Inflammatory macrophage treated with lipopolysaccharide for 4 hours (primary cell): ENCODE measurements at regions not wholly inside any gene's neighbourhood (a gene's known extent, or its start where the extent isn't known, plus 50 kb on each side); places are given as distances from the start of the nearest gene placed in this dataset.
A peak's percentile ranks its signal among the peaks of the same experiment; 100 is the strongest.

ENCODE experiments used
- DNase-seq: peaks from one replicate; pipeline ENCODE4 v3.0.0-alpha.2; 2020

- no peak for DNase-seq
Measured at GRCh38 chr3:101172516-101172915, 147.9 kb downstream of the IMPG2 start.

GRCh38 chr3:101171681-101172191 is 148.6 kb downstream of the IMPG2 start:
- DNase-seq = no peak

- DNase-seq = no peak
Measured at GRCh38 chr3:101170806-101171558, 149.4 kb downstream of the IMPG2 start.

- no peak for DNase-seq
Measured at GRCh38 chr3:101170062-101170771, 150.2 kb downstream of the IMPG2 start.

GRCh38 chr3:101169516-101169915 is 150.9 kb downstream of the IMPG2 start:
- no peak for DNase-seq

- DNase-seq = no peak
Measured at GRCh38 chr3:101167376-101167775, 153.0 kb downstream of the IMPG2 start.

- DNase-seq = no peak
Measured at GRCh38 chr3:101166150-101166549, 154.2 kb downstream of the IMPG2 start.

GRCh38 chr3:101163554-101163953 is 156.8 kb downstream of the IMPG2 start:
- no peak for DNase-seq

GRCh38 chr3:101159478-101159877 is 160.9 kb downstream of the IMPG2 start:
- DNase-seq = no peak

- no peak for DNase-seq
Measured at GRCh38 chr3:101158374-101158773, 162.0 kb downstream of the IMPG2 start.

GRCh38 chr3:101156787-101157345 is 163.5 kb downstream of the IMPG2 start:
- DNase-seq = no peak

GRCh38 chr3:101155825-101156224 is 162.6 kb upstream of the ABI3BP start:
- DNase-seq = no peak

- DNase-seq = peak; percentile 31
Measured at GRCh38 chr3:101154401-101154800, 161.2 kb upstream of the ABI3BP start.

GRCh38 chr3:101151286-101151913 is 158.2 kb upstream of the ABI3BP start:
- no peak for DNase-seq

GRCh38 chr3:101150504-101150903 is 157.3 kb upstream of the ABI3BP start:
- no peak for DNase-seq

- DNase-seq = no peak
Measured at GRCh38 chr3:101149707-101150106, 156.5 kb upstream of the ABI3BP start.

- DNase-seq = no peak
Measured at GRCh38 chr3:101149251-101149650, 156.0 kb upstream of the ABI3BP start.

GRCh38 chr3:101148001-101148400 is 154.8 kb upstream of the ABI3BP start:
- DNase-seq = no peak

- DNase-seq = peak; percentile 69
Measured at GRCh38 chr3:101146946-101147345, 153.7 kb upstream of the ABI3BP start.

GRCh38 chr3:101144105-101144504 is 150.9 kb upstream of the ABI3BP start:
- no peak for DNase-seq

- no peak for DNase-seq
Measured at GRCh38 chr3:101143012-101143411, 149.8 kb upstream of the ABI3BP start.

- no peak for DNase-seq
Measured at GRCh38 chr3:101142160-101142559, 148.9 kb upstream of the ABI3BP start.

GRCh38 chr3:101141135-101141534 is 147.9 kb upstream of the ABI3BP start:
- no peak for DNase-seq
